ENCODE measurements at regions not wholly inside any gene's neighbourhood (a gene's known extent, or its start where the extent isn't known, plus 50 kb on each side); places are given as distances from the start of the nearest gene placed in this dataset.

GRCh38 chr3:59263152-59263551, 213.3 kb upstream of the CFAP20DC start:
- H3K4me3 ChIP-seq (replicated peaks; ENCODE audit: insufficient read depth, low read length), result no peak overlapping the region
- TF ChIP-seq SPI1 (IDR thresholded peaks at IDR 0.05; ENCODE audit: borderline replicate concordance, low read depth), result no peak
- no peak for TF ChIP-seq GABPA (IDR thresholded peaks at IDR 0.05; ENCODE audit: low read depth)
- no peak for TF ChIP-seq POLR2AphosphoS5 (IDR thresholded peaks at IDR 0.05; ENCODE audit: low read depth)
- no peak for TF ChIP-seq REST (IDR thresholded peaks at IDR 0.05; ENCODE audit: insufficient replicate concordance, low read depth)
- TF ChIP-seq, protein P1, sequence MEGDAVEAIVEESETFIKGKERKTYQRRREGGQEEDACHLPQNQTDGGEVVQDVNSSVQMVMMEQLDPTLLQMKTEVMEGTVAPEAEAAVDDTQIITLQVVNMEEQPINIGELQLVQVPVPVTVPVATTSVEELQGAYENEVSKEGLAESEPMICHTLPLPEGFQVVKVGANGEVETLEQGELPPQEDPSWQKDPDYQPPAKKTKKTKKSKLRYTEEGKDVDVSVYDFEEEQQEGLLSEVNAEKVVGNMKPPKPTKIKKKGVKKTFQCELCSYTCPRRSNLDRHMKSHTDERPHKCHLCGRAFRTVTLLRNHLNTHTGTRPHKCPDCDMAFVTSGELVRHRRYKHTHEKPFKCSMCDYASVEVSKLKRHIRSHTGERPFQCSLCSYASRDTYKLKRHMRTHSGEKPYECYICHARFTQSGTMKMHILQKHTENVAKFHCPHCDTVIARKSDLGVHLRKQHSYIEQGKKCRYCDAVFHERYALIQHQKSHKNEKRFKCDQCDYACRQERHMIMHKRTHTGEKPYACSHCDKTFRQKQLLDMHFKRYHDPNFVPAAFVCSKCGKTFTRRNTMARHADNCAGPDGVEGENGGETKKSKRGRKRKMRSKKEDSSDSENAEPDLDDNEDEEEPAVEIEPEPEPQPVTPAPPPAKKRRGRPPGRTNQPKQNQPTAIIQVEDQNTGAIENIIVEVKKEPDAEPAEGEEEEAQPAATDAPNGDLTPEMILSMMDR (IDR thresholded peaks at IDR 0.05; ENCODE audit: insufficient read depth, low read length), result no peak
- no peak for DNase-seq (ENCODE audit: low read depth in 1 of 2, low spot score in 1 of 2)
- no peaks in the 10 kb centered on the region for H3K27me3 ChIP-seq (ENCODE audit: insufficient read depth, poor library complexity, severe bottlenecking)
- no peak overlapping the region for H3K27ac ChIP-seq (replicated peaks)

DNA sequence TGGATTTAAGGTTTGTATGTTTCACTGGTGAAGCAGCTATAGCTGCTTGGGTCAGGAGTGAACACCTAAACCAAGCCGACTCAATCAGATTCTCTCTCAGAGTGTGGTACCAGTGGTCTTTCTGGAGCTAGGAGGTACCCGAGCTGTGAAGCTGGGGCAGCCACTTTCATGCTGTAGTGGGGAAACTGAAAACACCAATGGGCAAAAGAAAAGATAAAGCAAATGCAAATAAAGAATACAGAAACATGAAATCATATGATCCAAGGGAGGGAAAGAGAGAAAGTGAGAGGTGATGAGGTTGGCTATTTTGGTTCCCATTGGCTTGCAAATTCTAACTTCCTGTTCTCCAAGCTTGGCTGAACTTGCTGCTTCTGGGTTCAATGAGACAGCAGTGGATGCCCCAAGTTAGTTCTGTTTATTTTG, 212.3 kb upstream of the CFAP20DC start:
- DNase-seq (ENCODE audit: low read depth in 1 of 2, low spot score in 1 of 2), result no peak
- Histone ChIP-seq H3K27ac (replicated peaks) (no peak overlapping the region), H3K4me3 (replicated peaks; ENCODE audit: insufficient read depth, low read length) (no peak overlapping the region), H3K27me3 (ENCODE audit: insufficient read depth, poor library complexity, severe bottlenecking) (no peaks in the 10 kb centered on the region)
- TF ChIP-seq POLR2AphosphoS5 (IDR thresholded peaks at IDR 0.05; ENCODE audit: low read depth), result no peak
- no peak for TF ChIP-seq GABPA (IDR thresholded peaks at IDR 0.05; ENCODE audit: low read depth)
- TF ChIP-seq, protein P1 (IDR thresholded peaks at IDR 0.05; ENCODE audit: insufficient read depth, low read length), result no peak

DNA sequence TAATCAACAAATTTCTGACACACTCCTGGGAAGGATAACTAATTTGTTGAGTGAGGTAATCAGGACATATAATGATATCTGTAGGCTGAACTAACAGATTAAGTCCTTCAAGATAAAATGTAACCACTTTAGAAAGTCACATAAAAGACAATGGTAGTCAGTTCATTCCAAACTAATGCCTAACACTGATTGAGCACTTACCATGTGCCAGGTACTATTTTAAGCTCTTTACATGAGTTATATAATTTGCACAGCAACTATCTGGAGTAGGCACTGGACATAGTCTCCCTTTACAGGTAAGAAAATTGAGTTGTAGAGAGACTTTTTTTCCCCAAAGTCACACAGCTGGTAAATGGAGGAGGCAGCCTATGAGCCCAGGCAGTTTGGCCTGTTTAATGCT, 211.2 kb upstream of the CFAP20DC start:
- TF ChIP-seq, protein P1 (IDR thresholded peaks at IDR 0.05; ENCODE audit: insufficient read depth, low read length), result no peak
- no peak for TF ChIP-seq GABPA (IDR thresholded peaks at IDR 0.05; ENCODE audit: low read depth)
- no peak for TF ChIP-seq SPI1 (IDR thresholded peaks at IDR 0.05; ENCODE audit: borderline replicate concordance, low read depth)
- no peak overlapping the region for H3K27ac ChIP-seq (replicated peaks)
- no peak for DNase-seq (ENCODE audit: low read depth in 1 of 2, low spot score in 1 of 2)
- no peak overlapping the region for H3K4me3 ChIP-seq (replicated peaks; ENCODE audit: insufficient read depth, low read length)
- no peaks in the 10 kb centered on the region for H3K27me3 ChIP-seq (ENCODE audit: insufficient read depth, poor library complexity, severe bottlenecking)

DNA sequence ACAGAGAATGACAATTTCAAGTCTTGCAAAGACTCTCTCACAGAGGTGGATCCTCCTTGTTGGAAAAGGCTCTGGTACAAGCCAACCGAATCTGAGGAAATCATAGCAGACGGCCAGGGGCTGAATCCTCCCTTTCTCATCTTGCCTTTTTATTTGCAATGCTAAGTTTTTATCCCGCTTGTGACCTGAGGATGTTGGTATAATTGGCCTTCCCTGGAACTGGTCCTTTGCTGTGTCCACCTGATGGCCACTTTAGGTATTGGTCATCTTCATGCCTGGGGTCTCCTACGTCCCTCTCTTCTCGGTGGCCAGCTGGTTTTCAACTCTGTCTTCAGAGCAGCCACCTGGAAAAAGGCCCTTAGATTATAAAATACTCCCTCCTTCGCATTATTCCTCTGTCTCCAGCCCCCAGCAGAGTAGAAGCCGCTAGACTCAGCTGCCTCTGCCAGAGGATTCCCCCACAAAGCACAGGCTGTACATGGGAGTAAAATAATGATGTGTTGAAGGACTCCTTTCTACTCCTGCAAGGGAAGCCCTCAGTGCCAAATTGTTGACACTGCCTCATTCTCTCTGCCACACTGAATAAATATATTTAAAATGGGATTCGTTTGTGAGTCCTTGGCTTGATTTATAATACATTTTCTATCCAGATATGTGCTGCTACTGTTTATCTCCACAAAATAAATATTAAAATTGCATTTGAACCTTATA, 208.9 kb upstream of the CFAP20DC start:
- no peak for TF ChIP-seq REST (IDR thresholded peaks at IDR 0.05; ENCODE audit: insufficient replicate concordance, low read depth)
- TF ChIP-seq GABPA (IDR thresholded peaks at IDR 0.05; ENCODE audit: low read depth), result no peak
- DNase-seq (ENCODE audit: low read depth in 1 of 2, low spot score in 1 of 2), result no peak
- Histone ChIP-seq H3K27ac (replicated peaks) (no peak overlapping the region), H3K27me3 (ENCODE audit: insufficient read depth, poor library complexity, severe bottlenecking) (no peaks in the 10 kb centered on the region), H3K4me3 (replicated peaks; ENCODE audit: insufficient read depth, low read length) (no peak overlapping the region)

Data from HL-60 (cell line).